H1 (cell line): ENCODE measurements at regions not wholly inside any gene's neighbourhood (a gene's known extent, or its start where the extent isn't known, plus 50 kb on each side); places are given as distances from the start of the nearest gene placed in this dataset.

Experiments used
- TF ChIP-seq, protein P1 (sequence below): fragments of 300-600 bp; sonication (generic); IDR thresholded peaks from 2 replicates; pipeline ENCODE4 v1.7.1; 2012; ENCODE audit warnings: low read length, moderate library complexity, mild to moderate bottlenecking, inconsistent platforms; ENCODE audit not compliant: insufficient replicate concordance

DNA sequence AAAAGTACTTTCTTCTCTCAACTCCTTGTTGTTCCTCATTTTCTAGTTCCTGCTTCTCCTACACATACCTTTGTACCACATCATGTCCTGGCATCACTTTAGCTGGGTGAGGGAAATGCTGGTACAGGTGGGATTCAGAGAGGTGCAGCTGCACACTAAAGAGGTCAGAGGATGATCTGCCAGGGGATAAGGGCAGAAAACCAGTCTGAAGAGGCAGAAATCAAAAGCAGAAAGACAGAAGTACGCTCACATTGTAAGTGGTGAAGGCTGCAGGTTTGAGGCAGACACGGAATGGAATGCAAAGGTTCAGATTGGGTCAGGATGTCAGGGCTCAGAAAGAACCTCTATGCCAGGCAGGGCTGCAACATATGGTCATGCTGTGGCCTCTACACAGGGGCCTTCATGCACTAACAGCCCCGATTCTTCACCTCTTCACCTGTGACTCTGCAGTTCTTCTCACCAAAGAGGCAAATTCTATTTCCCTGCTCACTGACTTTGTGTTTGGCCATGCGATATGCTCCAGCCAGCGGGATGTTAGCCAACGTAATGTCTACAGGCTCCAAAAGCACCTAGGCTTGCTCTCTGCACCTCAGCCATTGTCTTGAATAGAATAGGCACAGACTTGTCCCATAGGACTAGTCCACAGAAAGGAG, 373.7 kb downstream of the NXPE2 start (continued):
- TF ChIP-seq, protein P1, sequence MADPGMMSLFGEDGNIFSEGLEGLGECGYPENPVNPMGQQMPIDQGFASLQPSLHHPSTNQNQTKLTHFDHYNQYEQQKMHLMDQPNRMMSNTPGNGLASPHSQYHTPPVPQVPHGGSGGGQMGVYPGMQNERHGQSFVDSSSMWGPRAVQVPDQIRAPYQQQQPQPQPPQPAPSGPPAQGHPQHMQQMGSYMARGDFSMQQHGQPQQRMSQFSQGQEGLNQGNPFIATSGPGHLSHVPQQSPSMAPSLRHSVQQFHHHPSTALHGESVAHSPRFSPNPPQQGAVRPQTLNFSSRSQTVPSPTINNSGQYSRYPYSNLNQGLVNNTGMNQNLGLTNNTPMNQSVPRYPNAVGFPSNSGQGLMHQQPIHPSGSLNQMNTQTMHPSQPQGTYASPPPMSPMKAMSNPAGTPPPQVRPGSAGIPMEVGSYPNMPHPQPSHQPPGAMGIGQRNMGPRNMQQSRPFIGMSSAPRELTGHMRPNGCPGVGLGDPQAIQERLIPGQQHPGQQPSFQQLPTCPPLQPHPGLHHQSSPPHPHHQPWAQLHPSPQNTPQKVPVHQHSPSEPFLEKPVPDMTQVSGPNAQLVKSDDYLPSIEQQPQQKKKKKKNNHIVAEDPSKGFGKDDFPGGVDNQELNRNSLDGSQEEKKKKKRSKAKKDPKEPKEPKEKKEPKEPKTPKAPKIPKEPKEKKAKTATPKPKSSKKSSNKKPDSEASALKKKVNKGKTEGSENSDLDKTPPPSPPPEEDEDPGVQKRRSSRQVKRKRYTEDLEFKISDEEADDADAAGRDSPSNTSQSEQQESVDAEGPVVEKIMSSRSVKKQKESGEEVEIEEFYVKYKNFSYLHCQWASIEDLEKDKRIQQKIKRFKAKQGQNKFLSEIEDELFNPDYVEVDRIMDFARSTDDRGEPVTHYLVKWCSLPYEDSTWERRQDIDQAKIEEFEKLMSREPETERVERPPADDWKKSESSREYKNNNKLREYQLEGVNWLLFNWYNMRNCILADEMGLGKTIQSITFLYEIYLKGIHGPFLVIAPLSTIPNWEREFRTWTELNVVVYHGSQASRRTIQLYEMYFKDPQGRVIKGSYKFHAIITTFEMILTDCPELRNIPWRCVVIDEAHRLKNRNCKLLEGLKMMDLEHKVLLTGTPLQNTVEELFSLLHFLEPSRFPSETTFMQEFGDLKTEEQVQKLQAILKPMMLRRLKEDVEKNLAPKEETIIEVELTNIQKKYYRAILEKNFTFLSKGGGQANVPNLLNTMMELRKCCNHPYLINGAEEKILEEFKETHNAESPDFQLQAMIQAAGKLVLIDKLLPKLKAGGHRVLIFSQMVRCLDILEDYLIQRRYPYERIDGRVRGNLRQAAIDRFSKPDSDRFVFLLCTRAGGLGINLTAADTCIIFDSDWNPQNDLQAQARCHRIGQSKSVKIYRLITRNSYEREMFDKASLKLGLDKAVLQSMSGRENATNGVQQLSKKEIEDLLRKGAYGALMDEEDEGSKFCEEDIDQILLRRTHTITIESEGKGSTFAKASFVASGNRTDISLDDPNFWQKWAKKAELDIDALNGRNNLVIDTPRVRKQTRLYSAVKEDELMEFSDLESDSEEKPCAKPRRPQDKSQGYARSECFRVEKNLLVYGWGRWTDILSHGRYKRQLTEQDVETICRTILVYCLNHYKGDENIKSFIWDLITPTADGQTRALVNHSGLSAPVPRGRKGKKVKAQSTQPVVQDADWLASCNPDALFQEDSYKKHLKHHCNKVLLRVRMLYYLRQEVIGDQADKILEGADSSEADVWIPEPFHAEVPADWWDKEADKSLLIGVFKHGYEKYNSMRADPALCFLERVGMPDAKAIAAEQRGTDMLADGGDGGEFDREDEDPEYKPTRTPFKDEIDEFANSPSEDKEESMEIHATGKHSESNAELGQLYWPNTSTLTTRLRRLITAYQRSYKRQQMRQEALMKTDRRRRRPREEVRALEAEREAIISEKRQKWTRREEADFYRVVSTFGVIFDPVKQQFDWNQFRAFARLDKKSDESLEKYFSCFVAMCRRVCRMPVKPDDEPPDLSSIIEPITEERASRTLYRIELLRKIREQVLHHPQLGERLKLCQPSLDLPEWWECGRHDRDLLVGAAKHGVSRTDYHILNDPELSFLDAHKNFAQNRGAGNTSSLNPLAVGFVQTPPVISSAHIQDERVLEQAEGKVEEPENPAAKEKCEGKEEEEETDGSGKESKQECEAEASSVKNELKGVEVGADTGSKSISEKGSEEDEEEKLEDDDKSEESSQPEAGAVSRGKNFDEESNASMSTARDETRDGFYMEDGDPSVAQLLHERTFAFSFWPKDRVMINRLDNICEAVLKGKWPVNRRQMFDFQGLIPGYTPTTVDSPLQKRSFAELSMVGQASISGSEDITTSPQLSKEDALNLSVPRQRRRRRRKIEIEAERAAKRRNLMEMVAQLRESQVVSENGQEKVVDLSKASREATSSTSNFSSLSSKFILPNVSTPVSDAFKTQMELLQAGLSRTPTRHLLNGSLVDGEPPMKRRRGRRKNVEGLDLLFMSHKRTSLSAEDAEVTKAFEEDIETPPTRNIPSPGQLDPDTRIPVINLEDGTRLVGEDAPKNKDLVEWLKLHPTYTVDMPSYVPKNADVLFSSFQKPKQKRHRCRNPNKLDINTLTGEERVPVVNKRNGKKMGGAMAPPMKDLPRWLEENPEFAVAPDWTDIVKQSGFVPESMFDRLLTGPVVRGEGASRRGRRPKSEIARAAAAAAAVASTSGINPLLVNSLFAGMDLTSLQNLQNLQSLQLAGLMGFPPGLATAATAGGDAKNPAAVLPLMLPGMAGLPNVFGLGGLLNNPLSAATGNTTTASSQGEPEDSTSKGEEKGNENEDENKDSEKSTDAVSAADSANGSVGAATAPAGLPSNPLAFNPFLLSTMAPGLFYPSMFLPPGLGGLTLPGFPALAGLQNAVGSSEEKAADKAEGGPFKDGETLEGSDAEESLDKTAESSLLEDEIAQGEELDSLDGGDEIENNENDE, result no peak
